H1 (cell line): ENCODE measurements at regions not wholly inside any gene's neighbourhood (a gene's known extent, or its start where the extent isn't known, plus 50 kb on each side); places are given as distances from the start of the nearest gene placed in this dataset.

ENCODE experiments used
- CTCF ChIA-PET: fragments of 300-600 bp; sonication (Branson Sonifier 250); formaldehyde crosslinking; loops from one replicate; lab custom pipeline; 2021; ENCODE audit not compliant: partially characterized antibody; lab: Charles Lee
- POLR2A ChIA-PET: fragments of 300-600 bp; sonication (Branson Sonifier 250); formaldehyde crosslinking; loops from one replicate; lab custom pipeline; 2021; ENCODE audit warnings: inconsistent platforms; ENCODE audit not compliant: partially characterized antibody; lab: Charles Lee
- DNase-seq, 2 experiments: peaks; one replicate each; pipeline versions ENCODE4 v3.0.0 to v3.0.0-alpha.2; 2010 to 2022; ENCODE audit warnings: low spot score in 2 of 2, low read depth in 1 of 2, mixed read lengths in 1 of 2
- FAIRE-seq: peaks from 2 replicates; lab custom pipeline; 2011; peaks lifted over from hg19 to GRCh38; lab: Jason Lieb, UNC
- H2AFZ ChIP-seq: 2 replicates; pipeline ENCODE4 v1.8.1; 2012; ENCODE audit warnings: low read length, inconsistent platforms
- H2AK5ac ChIP-seq: 2 replicates; pipeline ENCODE4 v1.6.1; 2013; ENCODE audit warnings: low read depth, low read length
- H2BK120ac ChIP-seq: replicated peaks from 2 replicates; pipeline ENCODE3; 2013; ENCODE audit warnings: low read depth, low read length, inconsistent platforms
- H2BK12ac ChIP-seq: 2 replicates; pipeline ENCODE4 v1.6.1; 2013; ENCODE audit warnings: low read depth, low read length
- H2BK15ac ChIP-seq: 2 replicates; pipeline ENCODE4 v1.6.1; 2013; ENCODE audit warnings: low read length
- H2BK20ac ChIP-seq: 2 replicates; pipeline ENCODE4 v1.6.1; 2013; ENCODE audit warnings: low read length
- H2BK5ac ChIP-seq: 2 replicates; pipeline ENCODE4 v1.6.1; 2013; ENCODE audit warnings: low read depth, low read length
- H3K14ac ChIP-seq: 2 replicates; pipeline ENCODE4 v1.6.1; 2013; ENCODE audit warnings: inconsistent platforms; ENCODE audit not compliant: insufficient read length
- H3K18ac ChIP-seq: 2 replicates; pipeline ENCODE4 v1.6.1; 2013; ENCODE audit warnings: low read length; ENCODE audit errors: extremely low read depth
- H3K23ac ChIP-seq: 2 replicates; pipeline ENCODE4 v1.6.1; 2013; ENCODE audit warnings: inconsistent platforms; ENCODE audit not compliant: insufficient read length
- H3K23me2 ChIP-seq: 2 replicates; pipeline ENCODE4 v1.6.1; 2013; ENCODE audit warnings: low read depth, low read length
- H3K27ac ChIP-seq: 2 replicates; pipeline ENCODE4 v1.6.1; 2011; ENCODE audit warnings: low read depth, low read length, inconsistent platforms
- H3K27me3 ChIP-seq, 4 experiments: replicated peaks in 1 of 4; 1 replicate in 1 of 4; 2 replicates in 3 of 4; pipeline versions ENCODE4 v1.6.1 to v1.8.1; 2011 to 2013; ENCODE audit warnings: low read length in 3 of 4, mild to moderate bottlenecking in 3 of 4, inconsistent platforms in 2 of 4, mixed read lengths in 2 of 4, moderate library complexity in 1 of 4; ENCODE audit not compliant: control insufficient read depth in 3 of 4, insufficient read depth in 3 of 4; ENCODE audit errors: extremely low read depth in 1 of 4
- H3K36me3 ChIP-seq, 4 experiments: 2 replicates each; pipeline versions ENCODE4 v1.6.1 to v1.8.1; 2011 to 2013; ENCODE audit warnings: mild to moderate bottlenecking in 4 of 4, low read length in 3 of 4, moderate library complexity in 2 of 4, control low read depth in 1 of 4, inconsistent platforms in 1 of 4; ENCODE audit not compliant: insufficient read depth in 4 of 4, control insufficient read depth in 2 of 4
- H3K4ac ChIP-seq: replicated peaks from 2 replicates; pipeline ENCODE3; 2013; ENCODE audit warnings: low read length, low read depth, mixed read lengths, inconsistent platforms; ENCODE audit not compliant: insufficient read length
- H3K4me1 ChIP-seq, 4 experiments: replicated peaks in 1 of 4; 1 replicate in 1 of 4; 2 replicates in 3 of 4; pipeline versions ENCODE4 v1.6.1 to v1.8.1; 2011 to 2013; ENCODE audit warnings: low read length in 3 of 4, inconsistent platforms in 2 of 4, mixed read lengths in 1 of 4; ENCODE audit not compliant: insufficient read depth in 4 of 4, control insufficient read depth in 3 of 4
- H3K4me2 ChIP-seq, 2 experiments: 2 replicates each; pipeline versions ENCODE4 v1.6.1 to v1.8.1; 2011 to 2013; ENCODE audit warnings: low read depth in 2 of 2, low read length in 2 of 2, control low read depth in 1 of 2, inconsistent platforms in 1 of 2, mild to moderate bottlenecking in 1 of 2; ENCODE audit not compliant: insufficient read depth in 1 of 2
- H3K4me3 ChIP-seq, 4 experiments: fragments of 200-600, 300-600 bp in 1 of 4; sonication (generic), shearing (Covaris generic), sonication (Bioruptor Twin) in 1 of 4; 2 replicates each; pipeline versions ENCODE4 v1.5.1 to v1.8.1; 2011 to 2016; ENCODE audit warnings: low read length in 4 of 4, low read depth in 3 of 4, control low read depth in 2 of 4, inconsistent platforms in 2 of 4, mild to moderate bottlenecking in 2 of 4, mixed read lengths in 1 of 4, moderate library complexity in 1 of 4; ENCODE audit not compliant: insufficient read depth in 2 of 4; ENCODE audit errors: extremely low read depth in 1 of 4
- H3K56ac ChIP-seq: replicated peaks from 2 replicates; pipeline ENCODE3; 2013; ENCODE audit warnings: low read depth, mild to moderate bottlenecking, mixed read lengths, low read length, inconsistent platforms; ENCODE audit not compliant: insufficient read length
- H3K79me1 ChIP-seq: 2 replicates; pipeline ENCODE4 v1.6.1; 2013; ENCODE audit warnings: low read depth, low read length, control low read depth
- H3K79me2 ChIP-seq, 2 experiments: 2 replicates each; pipeline versions ENCODE4 v1.6.1 to v1.8.1; 2012 to 2013; ENCODE audit warnings: low read length in 2 of 2, mild to moderate bottlenecking in 2 of 2, inconsistent platforms in 1 of 2; ENCODE audit not compliant: insufficient read depth in 2 of 2, control insufficient read depth in 1 of 2
- H3K9ac ChIP-seq, 4 experiments: replicated peaks in 1 of 4; 1 replicate in 1 of 4; 2 replicates in 3 of 4; pipeline versions ENCODE4 v1.6.1 to v1.8.1; 2011 to 2013; ENCODE audit warnings: low read depth in 3 of 4, low read length in 3 of 4, control low read depth in 2 of 4, mild to moderate bottlenecking in 2 of 4, moderate library complexity in 2 of 4, inconsistent platforms in 1 of 4; ENCODE audit errors: extremely low read depth in 1 of 4
- H3K9me3 ChIP-seq, 2 experiments: 2 replicates each; pipeline versions ENCODE4 v1.6.1 to v1.8.1; 2012 to 2013; ENCODE audit warnings: mild to moderate bottlenecking in 2 of 2, moderate library complexity in 2 of 2, control low read depth in 1 of 2, inconsistent platforms in 1 of 2, low read depth in 1 of 2, low read length in 1 of 2, mixed read lengths in 1 of 2; ENCODE audit not compliant: insufficient read depth in 2 of 2
- H4K20me1 ChIP-seq, 2 experiments: replicated peaks in 1 of 2; 2 replicates each; pipeline versions ENCODE3 to v1.8.1; 2011 to 2013; ENCODE audit warnings: inconsistent platforms in 2 of 2, low read length in 2 of 2, mild to moderate bottlenecking in 1 of 2; ENCODE audit not compliant: insufficient read depth in 2 of 2, control insufficient read depth in 1 of 2
- H4K5ac ChIP-seq: 2 replicates; pipeline ENCODE4 v1.6.1; 2013; ENCODE audit warnings: low read length, low read depth, mixed read lengths, inconsistent platforms; ENCODE audit not compliant: insufficient read length
- H4K8ac ChIP-seq: 2 replicates; pipeline ENCODE4 v1.8.0; 2013; ENCODE audit warnings: mild to moderate bottlenecking, moderate library complexity, low read length, inconsistent platforms; ENCODE audit not compliant: insufficient read depth; ENCODE audit errors: extremely low read depth
- H4K91ac ChIP-seq: replicated peaks from 2 replicates; pipeline ENCODE3; 2013; ENCODE audit warnings: low read length, mixed read lengths, inconsistent platforms; ENCODE audit not compliant: insufficient read length
- BCL11A ChIP-seq, 2 experiments: IDR thresholded peaks; one replicate each; pipeline ENCODE4 v1.6.1; 2011; ENCODE audit warnings: low read depth in 2 of 2, low read length in 2 of 2, mild to moderate bottlenecking in 2 of 2
- CTBP2 ChIP-seq: IDR thresholded peaks from 2 replicates; pipeline ENCODE4 v1.7.0; 2011; ENCODE audit warnings: borderline replicate concordance, mild to moderate bottlenecking, moderate library complexity, mixed read lengths, low read length; ENCODE audit not compliant: insufficient read depth, insufficient read length
- KDM4A ChIP-seq: IDR thresholded peaks from one replicate; pipeline ENCODE4 v1.7.1; 2012; ENCODE audit warnings: low read depth, mild to moderate bottlenecking, moderate library complexity, low read length, inconsistent platforms; ENCODE audit not compliant: severe bottlenecking
- MAFK ChIP-seq: IDR thresholded peaks from 2 replicates; pipeline ENCODE4 v1.6.1; 2012; ENCODE audit warnings: low read depth, mild to moderate bottlenecking, improper control_type of control experiment, low read length
- NANOG ChIP-seq: IDR thresholded peaks from 2 replicates; pipeline ENCODE4 v1.6.1; 2011; ENCODE audit warnings: low read length, low read depth, mild to moderate bottlenecking, inconsistent platforms; ENCODE audit not compliant: insufficient read depth, poor library complexity, severe bottlenecking
- POLR2A ChIP-seq, 2 experiments: IDR thresholded peaks; 1 replicate in 1 of 2; 2 replicates in 1 of 2; pipeline ENCODE4 v1.6.1; 2011; ENCODE audit warnings: low read depth in 2 of 2, low read length in 2 of 2, mild to moderate bottlenecking in 2 of 2; ENCODE audit errors: control extremely low read depth in 1 of 2
- SIX5 ChIP-seq: IDR thresholded peaks from 2 replicates; pipeline ENCODE4 v1.6.1; 2011; ENCODE audit warnings: mild to moderate bottlenecking, low read depth, low read length
- TBP ChIP-seq: IDR thresholded peaks from 2 replicates; pipeline ENCODE4 v1.6.1; 2011; ENCODE audit warnings: low read depth, low read length, improper control_type of control experiment
- TCF12 ChIP-seq: IDR thresholded peaks from 2 replicates; pipeline ENCODE4 v1.6.1; 2011; ENCODE audit warnings: low read depth, mild to moderate bottlenecking, low read length
- TEAD4 ChIP-seq: IDR thresholded peaks from 2 replicates; pipeline ENCODE4 v1.6.1; 2012; ENCODE audit warnings: low read depth, low read length, inconsistent platforms, mixed read lengths
- YY1 ChIP-seq: IDR thresholded peaks from 2 replicates; pipeline ENCODE4 v1.6.1; 2011; ENCODE audit warnings: low read depth, mild to moderate bottlenecking, low read length
- WGBS, 2 experiments: shearing (Covaris generic) in 1 of 2; methylation state at CpG; one replicate each; pipeline versions ENCODE4 v1.1.6 to v1.1.7; 2013 to 2015; ENCODE audit warnings: low lambda C conversion rate in 2 of 2, mixed read lengths in 2 of 2, inconsistent platforms in 1 of 2, low coverage in 1 of 2, missing lambda C conversion rate in 1 of 2; ENCODE audit not compliant: insufficient replicate concordance in 2 of 2, insufficient coverage in 1 of 2, insufficient read length in 1 of 2; ENCODE audit errors: extremely low coverage in 1 of 2, missing lambda C conversion rate in 1 of 2; 5-methylcytosine and 5-hydroxymethylcytosine counted together
- TF ChIP-seq, protein P1 (sequence below), 3 experiments: IDR thresholded peaks; 1 replicate in 2 of 3; 2 replicates in 1 of 3; pipeline versions ENCODE4 v1.5.1 to v1.6.1; 2011; ENCODE audit warnings: low read length in 3 of 3, mild to moderate bottlenecking in 3 of 3, inconsistent platforms in 2 of 3, low read depth in 1 of 3, moderate library complexity in 1 of 3; ENCODE audit not compliant: insufficient read depth in 1 of 3; ENCODE audit errors: control extremely low read depth in 1 of 3
- TF ChIP-seq, protein P2 (sequence below): IDR thresholded peaks from 2 replicates; pipeline ENCODE4 v1.6.1; 2012; ENCODE audit warnings: inconsistent platforms

DNA sequence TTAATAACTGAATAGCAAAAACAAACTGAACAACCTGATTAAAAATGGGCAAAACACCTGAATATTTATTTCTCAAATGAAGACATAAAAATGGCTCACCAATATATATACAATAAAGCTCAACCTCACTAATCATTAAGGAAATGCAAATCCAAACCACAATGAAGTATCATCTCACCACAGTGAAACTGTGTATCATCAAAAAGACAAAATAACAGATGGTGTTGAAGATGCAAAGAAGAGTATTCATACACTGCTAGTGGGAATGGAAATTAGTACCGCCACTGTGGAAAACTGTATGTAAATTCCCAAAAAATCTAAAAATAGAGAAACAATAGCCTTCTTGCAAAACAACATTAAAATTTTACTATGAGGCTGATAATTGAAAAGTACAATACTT lies 1660.1 kb upstream of the B3GALT2 start:
- Histone ChIP-seq H3K4me2 (no peak overlapping the region), H2BK15ac (no peak overlapping the region), H3K4ac (no peak overlapping the region), H4K20me1 (no peaks in the 10 kb centered on the region), H3K9ac (no peak overlapping the region), H3K23me2 (no peaks in the 10 kb centered on the region), H3K23ac (no peak overlapping the region), H2AK5ac (no peak overlapping the region), H4K8ac (no peak overlapping the region), H2BK20ac (no peak overlapping the region), H2AFZ (no peak overlapping the region), H2BK12ac (no peak overlapping the region), H3K27me3 (no peaks in the 10 kb centered on the region), H2BK5ac (no peak overlapping the region), H3K79me1 (no peaks in the 10 kb centered on the region), H3K18ac (no peak overlapping the region), H4K5ac (no peak overlapping the region), H3K4me1 (no peaks in the 10 kb centered on the region), H3K4me3 (no peak overlapping the region), H3K36me3 (no peaks in the 10 kb centered on the region), H2BK120ac (no peak overlapping the region), H4K91ac (no peak overlapping the region), H3K56ac (no peak overlapping the region), H3K27ac (no peak overlapping the region), H3K79me2 (no peaks in the 10 kb centered on the region), H3K9me3 (no peaks in the 10 kb centered on the region), H3K14ac (no peak overlapping the region)
- DNase-seq (no peak), FAIRE-seq (no peak)
- ChIA-PET CTCF (interaction anchor here (1.4 kb wide), 1 partner anchor 504 kb away, joined by 3 read pairs; no protein-coding TSS in a partner anchor), POLR2A (no interaction called here)
- WGBS, 2 experiments: 92% methylated on average over 1 of the region's 1 CpG; no CpG with 5 or more reads in 1 of the 2 experiments
- TF ChIP-seq, protein P1, sequence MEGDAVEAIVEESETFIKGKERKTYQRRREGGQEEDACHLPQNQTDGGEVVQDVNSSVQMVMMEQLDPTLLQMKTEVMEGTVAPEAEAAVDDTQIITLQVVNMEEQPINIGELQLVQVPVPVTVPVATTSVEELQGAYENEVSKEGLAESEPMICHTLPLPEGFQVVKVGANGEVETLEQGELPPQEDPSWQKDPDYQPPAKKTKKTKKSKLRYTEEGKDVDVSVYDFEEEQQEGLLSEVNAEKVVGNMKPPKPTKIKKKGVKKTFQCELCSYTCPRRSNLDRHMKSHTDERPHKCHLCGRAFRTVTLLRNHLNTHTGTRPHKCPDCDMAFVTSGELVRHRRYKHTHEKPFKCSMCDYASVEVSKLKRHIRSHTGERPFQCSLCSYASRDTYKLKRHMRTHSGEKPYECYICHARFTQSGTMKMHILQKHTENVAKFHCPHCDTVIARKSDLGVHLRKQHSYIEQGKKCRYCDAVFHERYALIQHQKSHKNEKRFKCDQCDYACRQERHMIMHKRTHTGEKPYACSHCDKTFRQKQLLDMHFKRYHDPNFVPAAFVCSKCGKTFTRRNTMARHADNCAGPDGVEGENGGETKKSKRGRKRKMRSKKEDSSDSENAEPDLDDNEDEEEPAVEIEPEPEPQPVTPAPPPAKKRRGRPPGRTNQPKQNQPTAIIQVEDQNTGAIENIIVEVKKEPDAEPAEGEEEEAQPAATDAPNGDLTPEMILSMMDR (IDR thresholded peaks at IDR 0.05; ENCODE audit: control extremely low read depth in 1 of 3, insufficient read depth in 1 of 3, low read depth in 1 of 3, low read length in 3 of 3): no peak
- TF ChIP-seq YY1 (no peak), TBP (no peak), NANOG (no peak), POLR2A (IDR thresholded peaks at IDR 0.05; ENCODE audit: control extremely low read depth in 1 of 2, low read depth in 2 of 2, low read length in 2 of 2) (no peak), CTBP2 (no peak), TEAD4 (no peak), MAFK (no peak), SIX5 (no peak), KDM4A (no peak), BCL11A (IDR thresholded peaks at IDR 0.05; ENCODE audit: low read depth in 2 of 2, low read length in 2 of 2) (no peak), TCF12 (no peak)
- TF ChIP-seq, protein P2, sequence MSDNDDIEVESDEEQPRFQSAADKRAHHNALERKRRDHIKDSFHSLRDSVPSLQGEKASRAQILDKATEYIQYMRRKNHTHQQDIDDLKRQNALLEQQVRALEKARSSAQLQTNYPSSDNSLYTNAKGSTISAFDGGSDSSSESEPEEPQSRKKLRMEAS: no peak
